ENCODE measurements at regions not wholly inside any gene's neighbourhood (a gene's known extent, or its start where the extent isn't known, plus 50 kb on each side); places are given as distances from the start of the nearest gene placed in this dataset.

- no peak for DNase-seq
These were observed 342.5 kb upstream of the ACTBL2 start for GRCh38 chr5:57825031-57825686.

- no peak for DNase-seq
These were observed 342.0 kb upstream of the ACTBL2 start for GRCh38 chr5:57824623-57825022.

- DNase-seq: no peak
These were observed 341.4 kb upstream of the ACTBL2 start for GRCh38 chr5:57824047-57824446.

GRCh38 chr5:57822651-57823050 is 340.0 kb upstream of the ACTBL2 start:
- DNase-seq: no peak

GRCh38 chr5:57818397-57818796 is 335.8 kb upstream of the ACTBL2 start:
- DNase-seq: no peak

- no peak for DNase-seq
These were observed 335.3 kb upstream of the ACTBL2 start for GRCh38 chr5:57817924-57818323.

- no peak for DNase-seq
These were observed 334.4 kb upstream of the ACTBL2 start for GRCh38 chr5:57817001-57817453.

- no peak for DNase-seq
These were observed 333.5 kb upstream of the ACTBL2 start for GRCh38 chr5:57816108-57816507.

- DNase-seq: no peak
These were observed 323.1 kb upstream of the ACTBL2 start for GRCh38 chr5:57805732-57806131.

GRCh38 chr5:57805170-57805569 is 322.6 kb upstream of the ACTBL2 start:
- no peak for DNase-seq

GRCh38 chr5:57804505-57804904 is 321.9 kb upstream of the ACTBL2 start:
- DNase-seq: no peak

- no peak for DNase-seq
These were observed 321.4 kb upstream of the ACTBL2 start for GRCh38 chr5:57804007-57804444.

- DNase-seq: no peak
These were observed 319.5 kb upstream of the ACTBL2 start for GRCh38 chr5:57802131-57802530.

GRCh38 chr5:57795203-57795602 is 312.6 kb upstream of the ACTBL2 start:
- no peak for DNase-seq

- DNase-seq: no peak
These were observed 309.3 kb upstream of the ACTBL2 start for GRCh38 chr5:57791875-57792274.

GRCh38 chr5:57785946-57786345 is 303.3 kb upstream of the ACTBL2 start:
- no peak for DNase-seq

GRCh38 chr5:57784121-57784520 is 301.5 kb upstream of the ACTBL2 start:
- no peak for DNase-seq

- no peak for DNase-seq
These were observed 301.1 kb upstream of the ACTBL2 start for GRCh38 chr5:57783693-57784092.

- DNase-seq: no peak
These were observed 298.3 kb upstream of the ACTBL2 start for GRCh38 chr5:57780961-57781325.

- no peak for DNase-seq
These were observed 297.8 kb upstream of the ACTBL2 start for GRCh38 chr5:57780306-57780960.

- no peak for DNase-seq
These were observed 297.0 kb upstream of the ACTBL2 start for GRCh38 chr5:57779383-57780223.

- DNase-seq: no peak
These were observed 296.0 kb upstream of the ACTBL2 start for GRCh38 chr5:57778501-57779091.

GRCh38 chr5:57777174-57777581 is 294.6 kb upstream of the ACTBL2 start:
- DNase-seq: no peak

All from activated CD8-positive, alpha-beta memory T cell treated with anti-CD3 and anti-CD28 coated beads, Interleukin-2, amount 50 U/mL, for 4 hours (primary cell).